NCI-H146 treated with DMSO at 0.1 percent for 48 hours (cell line): ENCODE measurements at regions not wholly inside any gene's neighbourhood (a gene's known extent, or its start where the extent isn't known, plus 50 kb on each side); places are given as distances from the start of the nearest gene placed in this dataset.
"Not testable (repeated sequence)": the region's sequence is repeated elsewhere in the genome, so short reads cannot be mapped to it uniquely, and the experiment has no call there.

ENCODE experiments used
- DNase-seq: peaks from one replicate; lab custom pipeline; 2025; ENCODE audit not compliant: unreplicated experiment; lab: John Stamatoyannopoulos, UW

- no peak for DNase-seq
Measured at GRCh38 chr18:34942276-34942675, 98.9 kb upstream of the MAPRE2 start.

DNA sequence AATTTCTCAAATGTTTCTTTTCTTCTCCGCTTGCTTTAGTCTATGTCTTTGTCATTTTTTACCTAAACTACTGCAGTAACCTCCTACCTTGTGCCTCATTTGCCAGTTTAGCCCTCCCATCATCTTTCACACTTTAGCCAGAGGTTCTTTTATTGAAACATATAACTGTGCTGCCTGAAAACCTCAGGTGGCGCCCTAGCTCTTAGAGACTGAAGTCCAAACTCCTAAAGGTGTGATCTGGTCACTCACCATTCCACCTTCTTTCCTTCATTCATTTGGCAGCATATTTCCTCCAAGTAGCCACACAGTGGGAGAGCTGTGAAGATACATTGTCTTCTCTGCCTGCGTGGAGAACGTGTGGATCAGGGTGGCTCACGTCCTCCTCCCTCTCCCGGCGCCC, 98.2 kb upstream of the MAPRE2 start:
- peak; percentile 26 for DNase-seq

- no peak for DNase-seq
Measured at GRCh38 chr18:34943587-34943986, 97.6 kb upstream of the MAPRE2 start.

DNA sequence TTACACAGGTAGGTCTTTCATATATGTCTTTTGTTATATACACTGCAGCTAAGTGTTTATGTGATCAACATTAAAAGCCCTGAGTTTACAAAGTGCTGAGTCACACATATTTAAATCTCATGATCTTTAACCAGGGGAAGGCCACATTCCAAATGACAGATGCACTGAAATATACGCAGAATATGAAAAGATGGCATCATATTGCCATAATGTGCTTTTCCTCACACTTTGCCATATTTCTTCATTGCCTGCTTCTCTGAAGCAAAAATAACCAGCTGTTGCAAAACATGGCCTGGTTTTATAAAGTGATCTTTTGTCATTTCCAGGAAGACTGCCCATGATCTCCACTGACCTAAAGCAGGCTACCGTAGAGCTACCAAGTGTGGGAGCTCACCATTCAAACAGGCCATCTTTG, 93.5 kb upstream of the MAPRE2 start:
- DNase-seq, result no peak

- DNase-seq, result no peak
Measured at GRCh38 chr18:34951625-34952379, 89.4 kb upstream of the MAPRE2 start.

GRCh38 chr18:34953212-34953611, 88.0 kb upstream of the MAPRE2 start:
- DNase-seq, result no peak

- not testable (repeated sequence) for DNase-seq
Measured at GRCh38 chr18:34955494-34955893, 85.7 kb upstream of the MAPRE2 start.

DNA sequence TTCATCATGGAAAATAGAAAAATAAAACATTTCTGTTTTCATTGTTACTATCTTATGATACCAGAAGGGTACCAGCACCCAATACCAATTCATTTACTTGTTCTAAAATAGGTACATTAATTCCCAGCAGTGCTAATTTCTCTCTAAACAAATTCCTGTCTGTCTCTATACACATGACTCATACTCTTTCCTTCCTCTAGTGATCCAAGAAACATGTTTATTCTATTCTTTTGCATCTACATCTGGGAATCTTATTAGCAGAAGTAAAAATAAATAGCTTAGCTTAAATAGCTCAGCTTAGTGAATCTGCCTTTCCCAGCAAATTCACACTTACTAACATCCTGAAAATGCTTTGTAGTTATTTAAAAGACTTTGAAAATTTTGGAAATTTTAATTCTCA, 84.5 kb upstream of the MAPRE2 start:
- DNase-seq, result no peak

DNA sequence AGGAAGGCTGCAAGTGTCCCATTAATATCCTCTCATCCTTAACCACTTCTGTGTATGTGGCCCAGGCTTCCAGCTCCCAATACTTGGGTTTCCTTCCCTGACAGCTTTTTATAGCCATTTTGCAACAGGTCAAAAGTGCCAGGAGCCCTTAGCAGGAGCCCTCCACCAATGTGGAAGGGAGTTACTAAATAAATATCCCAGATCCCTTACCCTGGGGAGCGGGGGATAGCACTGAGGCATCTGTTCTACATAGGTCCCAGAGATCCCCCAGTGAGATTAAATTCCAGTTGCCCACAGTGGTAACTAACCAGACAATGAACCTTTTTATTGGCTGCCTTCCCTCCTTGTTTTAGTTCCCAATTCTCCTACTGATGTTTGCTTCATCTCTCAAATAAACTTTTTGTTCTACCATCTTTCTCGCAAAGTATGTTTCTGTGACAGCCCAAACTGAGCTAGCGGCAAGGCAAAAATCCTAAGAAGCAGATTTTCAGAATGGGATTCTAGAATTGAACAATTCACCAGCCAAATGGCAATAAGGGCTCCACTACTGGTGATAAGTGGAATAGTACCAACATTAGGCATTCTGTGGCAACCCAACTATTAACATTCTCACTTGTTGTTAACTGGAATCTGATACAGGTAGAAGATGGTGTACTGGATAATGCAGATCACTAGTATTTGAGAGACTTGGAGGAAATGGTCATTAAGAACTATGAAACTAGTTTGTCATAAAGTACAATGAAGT, 83.9 kb upstream of the MAPRE2 start:
- no peak for DNase-seq

DNA sequence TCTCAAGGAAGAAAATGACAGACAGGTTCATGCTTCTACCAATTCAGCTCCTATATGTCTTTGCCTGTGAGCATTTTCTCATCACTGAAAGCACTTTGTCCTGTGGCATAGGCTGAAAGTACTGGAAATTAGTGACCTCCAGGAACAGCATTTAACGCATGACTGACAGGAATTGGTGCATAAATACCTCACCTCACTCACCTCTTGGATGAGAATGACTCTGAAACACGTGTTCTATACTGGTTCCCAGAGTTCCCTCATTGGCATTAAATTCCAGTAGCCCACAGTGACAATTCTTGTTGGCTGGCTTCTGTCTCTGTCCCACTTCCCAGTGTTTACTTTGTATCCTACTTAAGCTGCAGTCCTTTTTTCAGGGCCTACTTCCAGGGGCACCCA, 83.4 kb upstream of the MAPRE2 start:
- no peak for DNase-seq

DNA sequence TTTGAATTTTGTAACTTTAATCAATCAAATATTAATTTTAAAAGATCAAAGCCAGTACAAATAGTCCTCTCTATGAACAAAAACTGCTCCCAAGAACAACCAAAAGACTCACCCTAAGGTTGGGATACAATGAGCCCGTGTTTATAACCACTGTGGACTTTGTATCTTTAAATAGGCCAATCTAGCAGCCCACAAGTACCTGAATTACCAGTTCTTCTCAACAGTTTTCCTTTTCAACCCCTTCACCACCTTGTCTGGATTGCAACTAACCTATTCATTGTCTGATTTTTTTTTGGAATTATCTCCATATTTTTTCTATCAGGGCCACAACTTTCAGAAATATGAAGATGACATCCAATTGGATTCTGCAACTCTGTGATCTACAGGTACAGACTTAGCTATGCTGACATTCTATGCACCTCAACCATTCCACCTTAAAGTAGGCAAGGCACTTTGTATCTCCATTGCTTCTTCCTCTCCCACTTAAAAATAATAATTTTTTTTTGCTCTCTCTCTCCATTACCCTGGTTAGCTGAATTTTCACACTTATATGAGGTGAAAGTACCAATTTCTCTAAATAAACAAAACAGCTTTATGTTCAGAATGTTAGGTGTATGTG, 81.9 kb upstream of the MAPRE2 start:
- DNase-seq, result no peak

GRCh38 chr18:34959989-34960388, 81.2 kb upstream of the MAPRE2 start:
- no peak for DNase-seq

DNA sequence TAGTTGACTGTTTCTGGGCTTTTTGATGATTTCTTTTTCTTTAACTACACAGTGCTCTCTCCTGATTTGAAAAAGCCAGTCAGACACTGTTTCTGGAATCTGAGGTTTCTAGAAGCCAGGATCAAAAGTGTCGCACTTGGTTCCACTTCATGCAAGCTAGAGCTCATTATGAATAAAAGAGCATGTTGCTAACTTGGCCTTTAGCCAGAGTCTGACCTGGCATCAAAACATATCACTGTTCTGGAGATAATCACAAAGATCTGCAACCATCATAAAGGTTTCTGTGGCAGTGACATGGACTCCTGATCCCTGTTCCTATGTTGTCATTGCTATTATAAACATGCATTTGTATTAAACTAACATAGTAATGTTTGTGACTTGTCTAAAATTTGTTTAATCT, 76.1 kb upstream of the MAPRE2 start:
- no peak for DNase-seq

DNA sequence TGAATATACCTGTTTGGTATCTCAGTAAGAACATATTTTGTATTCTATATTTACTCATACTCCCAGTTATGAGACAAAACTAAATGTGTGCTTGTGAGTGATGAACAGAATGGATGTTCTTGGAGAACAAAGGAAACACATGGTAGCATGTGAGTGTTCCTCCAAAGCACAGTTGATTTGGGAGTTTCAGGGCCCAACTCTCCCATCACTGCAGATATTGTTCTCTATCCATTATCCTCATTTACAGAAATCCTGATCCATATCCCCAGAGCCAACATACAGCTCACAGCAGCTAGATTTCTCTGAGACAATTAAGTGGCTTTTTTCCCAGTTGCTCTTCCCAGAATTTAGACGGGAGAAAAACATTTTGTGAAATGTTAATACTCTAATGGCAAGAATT, 75.6 kb upstream of the MAPRE2 start:
- no peak for DNase-seq

DNA sequence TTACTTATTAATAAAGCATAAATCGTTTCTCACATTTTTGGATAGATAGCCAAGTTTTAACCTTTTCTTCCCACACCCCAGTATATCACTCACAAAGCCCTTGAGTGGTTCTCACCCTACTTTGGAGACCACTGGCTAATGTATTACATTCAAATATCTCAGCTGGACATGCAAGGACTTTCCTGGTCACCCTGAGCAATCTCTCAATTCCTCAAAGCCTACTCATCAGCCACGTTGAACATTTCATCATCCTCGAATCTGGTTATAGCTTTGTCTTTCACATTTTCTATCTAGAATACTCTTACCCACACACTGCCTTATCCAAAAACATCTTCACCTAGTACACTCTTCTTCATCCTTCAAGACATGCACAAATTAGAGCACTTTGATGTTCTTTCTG, 71.1 kb upstream of the MAPRE2 start:
- DNase-seq, result no peak

- no peak for DNase-seq
Measured at GRCh38 chr18:34971313-34971712, 69.9 kb upstream of the MAPRE2 start.

DNA sequence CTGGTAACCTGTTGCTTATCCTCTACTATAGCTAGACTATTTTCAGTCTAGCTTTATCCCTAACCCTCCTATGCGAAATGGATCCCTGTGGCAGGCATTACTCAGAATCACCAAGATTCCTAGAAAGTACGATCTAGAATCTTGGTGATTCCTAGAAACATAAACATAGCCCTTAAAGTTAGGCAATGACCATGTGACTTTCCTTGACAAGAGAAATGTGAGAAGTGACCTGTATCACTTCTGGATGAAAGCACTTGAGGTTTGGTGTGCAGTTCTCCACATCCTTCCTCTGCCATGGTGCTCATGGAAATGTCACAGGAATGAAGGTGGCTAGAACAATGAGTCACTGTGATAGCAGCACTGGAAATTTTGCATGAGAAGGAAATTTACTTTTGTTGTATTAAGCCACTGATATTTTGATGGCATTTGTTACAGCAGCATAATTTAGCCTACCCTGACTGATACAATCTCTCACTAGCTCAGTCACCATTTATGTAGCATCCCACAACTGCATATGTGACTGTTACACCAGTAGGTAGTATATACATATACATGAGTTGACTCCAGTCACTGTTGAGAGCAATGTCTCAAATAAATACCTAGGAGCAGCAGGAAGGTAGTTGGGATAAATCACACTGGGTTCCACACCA, 68.3 kb upstream of the MAPRE2 start:
- no peak for DNase-seq

GRCh38 chr18:34976123-34976522, 65.1 kb upstream of the MAPRE2 start:
- DNase-seq, result no peak

- DNase-seq, result no peak
Measured at GRCh38 chr18:34976534-34976898, 64.7 kb upstream of the MAPRE2 start.

GRCh38 chr18:34976899-34977837, 64.0 kb upstream of the MAPRE2 start:
- DNase-seq, result peak; percentile 83
